CD14-positive monocyte (primary cell): ENCODE measurements at regions not wholly inside any gene's neighbourhood (a gene's known extent, or its start where the extent isn't known, plus 50 kb on each side); places are given as distances from the start of the nearest gene placed in this dataset.

Experiments used
- DNase-seq, 3 donors: peaks; one replicate each; pipeline ENCODE4 v3.0.0-alpha.2; 2011 to 2022
- H2AFZ ChIP-seq: 2 replicates; pipeline ENCODE4 v1.6.0; 2012; ENCODE audit warnings: mild to moderate bottlenecking, low read depth, low read length, inconsistent platforms; ENCODE audit not compliant: insufficient read depth, poor library complexity, severe bottlenecking
- H3K27ac ChIP-seq, 2 donors: 1 replicate in 1 of 2; 2 replicates in 1 of 2; pipeline ENCODE4 v1.5.1; 2012 to 2013; ENCODE audit warnings: low read length in 2 of 2, control low read depth in 1 of 2, inconsistent platforms in 1 of 2, low read depth in 1 of 2, mild to moderate bottlenecking in 1 of 2
- H3K27me3 ChIP-seq, 2 donors: one replicate each; pipeline versions ENCODE4 v1.6.0 to v1.6.1; 2011 to 2013; ENCODE audit warnings: low read length in 2 of 2; ENCODE audit not compliant: control insufficient read depth in 2 of 2, insufficient read depth in 2 of 2
- H3K36me3 ChIP-seq, 2 donors: replicated peaks in 1 of 2; 1 replicate in 1 of 2; 2 replicates in 1 of 2; pipeline versions ENCODE4 v1.5.1 to v1.6.1; 2012 to 2013; ENCODE audit warnings: low read length in 2 of 2, control low read depth in 1 of 2, inconsistent platforms in 1 of 2, mild to moderate bottlenecking in 1 of 2; ENCODE audit not compliant: insufficient read depth in 2 of 2, control insufficient read depth in 1 of 2
- H3K4me1 ChIP-seq, 2 donors: 1 replicate in 1 of 2; 2 replicates in 1 of 2; pipeline versions ENCODE4 v1.5.1 to v1.6.1; 2012 to 2013; ENCODE audit warnings: low read length in 2 of 2, control low read depth in 1 of 2, inconsistent platforms in 1 of 2, mild to moderate bottlenecking in 1 of 2, moderate library complexity in 1 of 2; ENCODE audit not compliant: insufficient read depth in 2 of 2, control insufficient read depth in 1 of 2
- H3K4me2 ChIP-seq: replicated peaks from 2 replicates; pipeline ENCODE3; 2012; ENCODE audit warnings: low read length, moderate library complexity, mild to moderate bottlenecking; ENCODE audit not compliant: poor library complexity, severe bottlenecking; ENCODE audit errors: extremely low read depth
- H3K4me3 ChIP-seq, 3 experiments: fragments of 200-600 bp in 1 of 3; sonication (generic) in 1 of 3; replicated peaks in 1 of 3; 1 replicate in 2 of 3; 2 replicates in 1 of 3; pipeline ENCODE4 v1.5.1; 2011 to 2013; ENCODE audit warnings: low read length in 3 of 3, mild to moderate bottlenecking in 3 of 3, control low read depth in 2 of 3, low read depth in 2 of 3, inconsistent platforms in 1 of 3, moderate library complexity in 1 of 3
- H3K79me2 ChIP-seq: 2 replicates; pipeline ENCODE4 v1.6.0; 2012; ENCODE audit warnings: mild to moderate bottlenecking, control low read depth, inconsistent platforms, low read length, moderate library complexity; ENCODE audit not compliant: insufficient read depth
- H3K9ac ChIP-seq: 2 replicates; pipeline ENCODE4 v1.6.0; 2017; ENCODE audit warnings: low read length, mild to moderate bottlenecking; ENCODE audit not compliant: insufficient read depth, poor library complexity, severe bottlenecking
- H3K9me3 ChIP-seq, 2 donors: replicated peaks in 1 of 2; 1 replicate in 1 of 2; 2 replicates in 1 of 2; pipeline versions ENCODE4 v1.5.1 to v1.6.1; 2012 to 2013; ENCODE audit warnings: low read length in 2 of 2, control low read depth in 1 of 2; ENCODE audit not compliant: control insufficient read depth in 1 of 2, insufficient read depth in 1 of 2
- H4K20me1 ChIP-seq: 2 replicates; pipeline ENCODE4 v1.6.0; 2012; ENCODE audit warnings: mild to moderate bottlenecking, low read length, control low read depth, moderate library complexity; ENCODE audit not compliant: insufficient read depth
- H3K27ac Mint-ChIP-seq, 7 donors: one replicate each; pipeline ENCODE4 v1.8.0; 2020; ENCODE audit warnings: mild to moderate bottlenecking in 7 of 7, mixed read lengths in 7 of 7, moderate library complexity in 6 of 7, inconsistent platforms in 2 of 7
- H3K27me3 Mint-ChIP-seq, 3 donors: one replicate each; pipeline ENCODE4 v1.8.0; 2021 to 2022; ENCODE audit warnings: low read depth in 3 of 3, mild to moderate bottlenecking in 3 of 3, mixed read lengths in 3 of 3, moderate library complexity in 3 of 3, inconsistent platforms in 1 of 3
- H3K36me3 Mint-ChIP-seq, 2 donors: one replicate each; pipeline ENCODE4 v1.8.0; 2020; ENCODE audit warnings: mixed read lengths in 2 of 2, inconsistent platforms in 1 of 2, mild to moderate bottlenecking in 1 of 2
- H3K4me1 Mint-ChIP-seq: one replicate; pipeline ENCODE4 v1.8.0; 2020; ENCODE audit warnings: mild to moderate bottlenecking, mixed read lengths
- H3K4me3 Mint-ChIP-seq, 2 donors: one replicate each; pipeline ENCODE4 v1.8.0; 2020; ENCODE audit warnings: mild to moderate bottlenecking in 2 of 2, mixed read lengths in 2 of 2, moderate library complexity in 1 of 2
- H3K9me3 Mint-ChIP-seq, 7 donors: one replicate each; pipeline ENCODE4 v1.8.0; 2020 to 2022; ENCODE audit warnings: mixed read lengths in 7 of 7, mild to moderate bottlenecking in 6 of 7, moderate library complexity in 6 of 7, inconsistent platforms in 2 of 7
- CTCF ChIP-seq: fragments of 200-600 bp; IDR thresholded peaks from one replicate; pipeline ENCODE4 v1.8.0; 2022; ENCODE audit warnings: antibody characterized with exemption, mild to moderate bottlenecking
- WGBS: methylation state at CpG from one replicate; pipeline ENCODE4 v1.1.5; 2013; ENCODE audit warnings: missing lambda C conversion rate; ENCODE audit not compliant: insufficient coverage; 5-methylcytosine and 5-hydroxymethylcytosine counted together
- intact Hi-C, 2 donors: fragments of 100-400 bp; cut with micrococcal nuclease; formaldehyde crosslinking; loops; one replicate each; pipeline versions ENCODE4 v1.15.0 to v1.15.1; 2023

- Mint-ChIP-seq H3K4me3 (no peak overlapping the region), H3K27ac (no peak overlapping the region), H3K36me3 (peaks cover 0 to 27% of the 10 kb centered on the region in 2 donors), H3K27me3 (no peaks in the 10 kb centered on the region), H3K9me3 (peaks cover 29 to 69% (median 66%) of the 10 kb centered on the region in 7 donors), H3K4me1 (no peaks in the 10 kb centered on the region)
- DNase-seq: no peak
- no peak overlapping the region for H2AFZ ChIP-seq
- H3K4me1 ChIP-seq: no peaks in the 10 kb centered on the region
- no peak for TF ChIP-seq CTCF
- no peaks in the 10 kb centered on the region for H3K27me3 ChIP-seq
- WGBS: 100% methylated on average over 1 of the region's 2 CpGs
- H3K4me2 ChIP-seq: no peak overlapping the region
- H3K9me3 ChIP-seq: peaks cover 55 to 58% of the 10 kb centered on the region in 2 donors
- H3K36me3 ChIP-seq: peaks cover 0 to 11% of the 10 kb centered on the region in 2 donors
- no peak overlapping the region for H3K4me3 ChIP-seq
- H3K79me2 ChIP-seq: no peaks in the 10 kb centered on the region
- intact Hi-C loops: no loop called here
- no peak overlapping the region for H3K27ac ChIP-seq
- H4K20me1 ChIP-seq: no peaks in the 10 kb centered on the region
- H3K9ac ChIP-seq: no peak overlapping the region
Measured at GRCh38 chr20:60288945-60289344, 330.7 kb downstream of the CDH26 start.

- no peaks in the 10 kb centered on the region for H3K4me1 Mint-ChIP-seq
- peaks cover 43 to 47% of the 10 kb centered on the region in 2 donors for H3K9me3 ChIP-seq
- no peak overlapping the region for H2AFZ ChIP-seq
- TF ChIP-seq CTCF: no peak
- H3K27ac Mint-ChIP-seq: peak overlapping the region in 1 of 7 donors; percentile 35
- no peaks in the 10 kb centered on the region for H4K20me1 ChIP-seq
- no peak overlapping the region for H3K4me3 ChIP-seq
- no peaks in the 10 kb centered on the region for H3K27me3 ChIP-seq
- H3K9ac ChIP-seq: no peak overlapping the region
- DNase-seq: peak in 1 of 3 donors; percentile 22
- H3K9me3 Mint-ChIP-seq: peaks cover 22 to 51% (median 46%) of the 10 kb centered on the region in 7 donors
- H3K4me1 ChIP-seq: no peaks in the 10 kb centered on the region
- H3K27me3 Mint-ChIP-seq: peaks cover 0 to 6% (median 2%) of the 10 kb centered on the region in 3 donors
- intact Hi-C loops: no loop called here
- no peak overlapping the region for H3K4me3 Mint-ChIP-seq
- H3K27ac ChIP-seq: no peak overlapping the region
- H3K79me2 ChIP-seq: no peaks in the 10 kb centered on the region
- 40% methylated on average over 5 of the region's 5 CpGs for WGBS
- peaks cover 0 to 7% of the 10 kb centered on the region in 2 donors for H3K36me3 ChIP-seq
- peaks cover 0 to 20% of the 10 kb centered on the region in 2 donors for H3K36me3 Mint-ChIP-seq
- H3K4me2 ChIP-seq: no peak overlapping the region
Measured at GRCh38 chr20:60292001-60292520, 333.8 kb downstream of the CDH26 start.
